Fibroblast of villous mesenchyme (primary cell): ENCODE measurements at regions not wholly inside any gene's neighbourhood (a gene's known extent, or its start where the extent isn't known, plus 50 kb on each side); places are given as distances from the start of the nearest gene placed in this dataset.

ENCODE experiments used
- DNase-seq: peaks from one replicate; pipeline ENCODE4 v3.0.0-alpha.2; 2010; ENCODE audit warnings: low read depth
- H3K4me3 ChIP-seq: 2 replicates; pipeline ENCODE4 v1.5.1; 2011; ENCODE audit warnings: low read depth, mild to moderate bottlenecking, low read length
- TF ChIP-seq, protein P1 (sequence below): IDR thresholded peaks from 2 replicates; pipeline ENCODE4 v1.5.1; 2012; ENCODE audit warnings: low read depth, mild to moderate bottlenecking, low read length; ENCODE audit not compliant: insufficient read depth

DNA sequence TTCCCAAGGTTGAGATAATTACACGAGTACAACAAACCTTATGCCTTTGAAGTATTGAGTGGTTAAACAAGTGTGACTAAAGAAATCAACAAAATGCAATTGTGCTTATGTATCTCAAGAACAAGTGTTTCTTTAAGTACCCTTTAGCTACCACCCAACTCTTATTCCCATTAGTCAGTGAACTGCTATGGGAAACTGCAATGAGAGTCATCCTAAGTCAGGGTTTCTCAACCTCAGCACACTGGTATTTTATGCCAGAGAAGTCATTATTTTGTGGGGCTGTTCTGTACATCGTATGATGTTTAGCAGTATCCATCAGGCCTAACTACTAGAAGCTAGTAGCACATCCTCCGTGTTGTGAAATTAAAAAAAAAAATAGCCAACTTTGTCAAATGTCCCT lies 549.1 kb upstream of the BOD1L1 start:
- no peak for DNase-seq
- no peak overlapping the region for H3K4me3 ChIP-seq
- TF ChIP-seq, protein P1, sequence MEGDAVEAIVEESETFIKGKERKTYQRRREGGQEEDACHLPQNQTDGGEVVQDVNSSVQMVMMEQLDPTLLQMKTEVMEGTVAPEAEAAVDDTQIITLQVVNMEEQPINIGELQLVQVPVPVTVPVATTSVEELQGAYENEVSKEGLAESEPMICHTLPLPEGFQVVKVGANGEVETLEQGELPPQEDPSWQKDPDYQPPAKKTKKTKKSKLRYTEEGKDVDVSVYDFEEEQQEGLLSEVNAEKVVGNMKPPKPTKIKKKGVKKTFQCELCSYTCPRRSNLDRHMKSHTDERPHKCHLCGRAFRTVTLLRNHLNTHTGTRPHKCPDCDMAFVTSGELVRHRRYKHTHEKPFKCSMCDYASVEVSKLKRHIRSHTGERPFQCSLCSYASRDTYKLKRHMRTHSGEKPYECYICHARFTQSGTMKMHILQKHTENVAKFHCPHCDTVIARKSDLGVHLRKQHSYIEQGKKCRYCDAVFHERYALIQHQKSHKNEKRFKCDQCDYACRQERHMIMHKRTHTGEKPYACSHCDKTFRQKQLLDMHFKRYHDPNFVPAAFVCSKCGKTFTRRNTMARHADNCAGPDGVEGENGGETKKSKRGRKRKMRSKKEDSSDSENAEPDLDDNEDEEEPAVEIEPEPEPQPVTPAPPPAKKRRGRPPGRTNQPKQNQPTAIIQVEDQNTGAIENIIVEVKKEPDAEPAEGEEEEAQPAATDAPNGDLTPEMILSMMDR, result no peak

DNA sequence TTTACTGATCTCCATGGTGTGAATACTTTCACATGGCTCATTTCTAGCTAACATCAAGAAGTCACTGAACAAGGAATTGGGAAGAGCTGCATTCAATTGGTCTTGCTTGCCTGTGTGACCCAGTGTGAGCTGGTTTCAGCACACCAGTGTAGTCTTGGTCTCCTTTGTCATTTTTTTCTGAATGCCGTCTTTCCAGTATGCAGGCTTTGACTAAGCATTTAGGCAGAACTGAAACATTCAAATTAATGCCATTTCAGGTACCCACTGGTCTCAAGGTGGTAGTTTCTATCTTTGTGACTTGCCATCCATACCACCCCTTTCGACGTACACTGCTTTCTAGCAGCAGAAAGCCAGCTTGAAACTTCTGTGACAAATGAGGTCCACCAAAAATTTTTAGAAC lies 550.5 kb upstream of the BOD1L1 start:
- no peak overlapping the region for H3K4me3 ChIP-seq
- DNase-seq, result no peak
- TF ChIP-seq, protein P1, result no peak

DNA sequence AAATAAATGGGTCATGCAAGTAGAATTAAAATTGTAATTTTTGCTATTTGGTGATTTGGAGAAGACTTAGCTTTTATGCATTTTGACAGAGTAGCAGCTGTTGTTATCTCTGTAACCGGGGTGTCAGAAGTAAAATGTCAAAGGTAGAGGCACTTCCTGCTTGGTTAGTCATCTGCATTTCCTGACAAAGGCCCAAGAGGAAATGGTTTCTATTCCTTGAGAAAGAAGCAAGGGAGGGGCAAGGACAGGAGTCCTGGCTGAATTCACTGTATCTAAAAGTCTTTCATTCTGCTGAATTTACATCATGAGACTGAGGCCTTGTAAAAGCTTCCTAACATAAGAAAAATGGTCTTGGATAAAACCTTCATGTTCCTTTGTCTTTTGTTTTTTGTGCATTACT lies 550.9 kb upstream of the BOD1L1 start:
- TF ChIP-seq, protein P1, result no peak
- H3K4me3 ChIP-seq, result no peak overlapping the region
- peak; percentile 14 for DNase-seq

DNA sequence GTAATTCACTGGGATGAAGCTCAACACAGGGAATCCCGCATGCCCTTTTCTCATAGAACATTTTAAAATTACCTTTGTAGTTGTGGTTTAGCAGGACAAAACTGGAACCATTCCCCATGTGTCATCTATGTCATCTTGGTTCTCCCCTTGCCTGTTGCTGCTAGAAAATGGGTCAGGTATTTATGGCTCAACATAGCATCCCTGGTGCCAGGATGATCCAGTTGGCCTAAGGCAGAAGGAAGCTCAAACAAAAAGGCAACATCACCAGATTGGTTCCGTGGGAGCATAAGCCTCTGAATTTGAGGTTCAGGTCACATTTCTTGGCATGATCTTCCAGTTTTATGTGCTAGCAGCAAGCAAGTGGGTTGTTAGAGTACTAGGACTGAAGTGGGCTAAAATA lies 552.6 kb upstream of the BOD1L1 start:
- TF ChIP-seq, protein P1, result no peak
- H3K4me3 ChIP-seq, result no peak overlapping the region
- no peak for DNase-seq

DNA sequence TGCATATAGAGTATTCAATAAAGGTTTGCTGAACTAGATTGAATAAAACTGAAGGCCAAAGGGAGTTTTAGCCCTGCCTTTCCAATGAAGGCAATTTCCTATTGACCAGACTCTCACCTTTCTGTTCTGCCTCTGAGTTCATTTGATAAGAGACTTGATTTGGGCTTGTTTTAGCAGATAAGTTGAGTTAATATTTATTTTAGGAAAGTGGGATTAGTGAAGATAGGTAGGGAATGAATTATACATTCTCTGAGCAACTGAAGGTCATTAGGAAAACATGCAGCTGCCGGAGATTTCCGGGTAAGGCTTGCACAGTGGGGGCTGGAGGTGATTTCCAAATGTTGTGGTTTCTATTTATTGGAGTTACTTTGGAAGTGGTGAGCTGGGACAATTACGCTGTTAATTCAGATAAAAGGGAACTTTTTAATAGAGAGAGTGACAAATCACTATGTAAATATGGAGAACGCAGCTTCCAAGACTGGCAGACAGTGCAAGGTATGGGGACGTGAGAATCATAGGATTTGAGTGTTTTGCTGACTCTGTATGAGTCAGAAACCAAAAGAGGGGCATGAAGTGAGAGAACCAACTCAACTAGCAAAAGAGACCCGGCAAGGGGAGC lies 553.6 kb upstream of the BOD1L1 start:
- no peak overlapping the region for H3K4me3 ChIP-seq
- DNase-seq, result peak; percentile 29
- TF ChIP-seq, protein P1, result no peak

DNA sequence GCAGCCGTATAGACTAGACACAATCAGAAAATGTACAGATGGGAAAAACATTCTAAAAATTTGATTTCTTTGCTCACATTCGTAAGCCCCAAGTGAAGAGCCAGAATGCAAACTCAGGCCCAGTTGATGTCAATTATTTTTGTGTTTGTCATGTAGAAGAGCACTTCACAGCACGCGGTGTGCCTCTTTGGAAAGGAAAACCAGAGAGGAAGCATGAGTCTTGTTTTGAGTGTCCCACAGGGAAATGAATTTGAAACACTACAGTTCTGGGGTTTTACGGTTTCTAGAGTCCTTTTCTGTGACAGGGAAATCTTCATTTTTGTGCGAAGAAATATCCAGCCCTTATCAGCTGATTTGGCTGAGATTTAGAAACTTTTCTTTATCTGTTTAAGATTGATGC lies 554.6 kb upstream of the BOD1L1 start:
- no peak for DNase-seq
- TF ChIP-seq, protein P1, result no peak

DNA sequence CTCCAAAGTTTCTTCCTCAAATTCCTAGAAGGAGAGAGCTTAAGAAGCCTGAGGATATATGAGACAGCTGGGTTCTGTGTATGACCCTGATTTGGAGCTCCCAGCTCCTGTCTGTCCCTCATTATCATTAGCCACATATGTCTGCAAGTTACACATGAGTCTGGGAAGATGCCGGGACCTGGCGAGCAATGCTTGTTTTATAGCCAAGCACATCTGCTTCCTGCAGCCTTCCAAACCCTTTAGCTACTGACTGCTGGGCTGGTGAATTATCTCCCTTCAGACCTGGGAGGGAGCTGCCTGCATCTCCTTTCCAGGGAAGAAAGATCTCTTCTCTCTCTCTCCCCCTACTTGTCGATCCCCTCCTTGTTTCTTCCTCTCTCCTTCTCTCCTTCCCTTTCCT lies 556.7 kb upstream of the BOD1L1 start:
- TF ChIP-seq, protein P1, result no peak
- peak; percentile 60 for DNase-seq
- no peak overlapping the region for H3K4me3 ChIP-seq

More for the DNA sequence above, 554.6 kb upstream of the BOD1L1 start:
- no peak overlapping the region for H3K4me3 ChIP-seq
